Astrocyte of the cerebellum (primary cell): ENCODE measurements at regions not wholly inside any gene's neighbourhood (a gene's known extent, or its start where the extent isn't known, plus 50 kb on each side); places are given as distances from the start of the nearest gene placed in this dataset.
"Not testable (repeated sequence)": the region's sequence is repeated elsewhere in the genome, so short reads cannot be mapped to it uniquely, and the experiment has no call there.

Experiments
- DNase-seq: peaks from one replicate; pipeline ENCODE4 v3.0.0-alpha.2; 2011; ENCODE audit warnings: low read depth
- H3K4me3 ChIP-seq: 2 replicates; pipeline ENCODE4 v1.5.1; 2011; ENCODE audit warnings: mild to moderate bottlenecking, low read depth, low read length, moderate library complexity
- in situ Hi-C: cut with HindIII; loops from 2 replicates; pipeline ENCODE4 v1.10.0; 2017; ENCODE audit warnings: low sequenced_read_pairs
- TF ChIP-seq, protein P1 (sequence below): IDR thresholded peaks from 2 replicates; pipeline ENCODE4 v1.5.1; 2012; ENCODE audit warnings: low read length, low read depth, moderate library complexity, mild to moderate bottlenecking; ENCODE audit errors: missing control alignments

DNA sequence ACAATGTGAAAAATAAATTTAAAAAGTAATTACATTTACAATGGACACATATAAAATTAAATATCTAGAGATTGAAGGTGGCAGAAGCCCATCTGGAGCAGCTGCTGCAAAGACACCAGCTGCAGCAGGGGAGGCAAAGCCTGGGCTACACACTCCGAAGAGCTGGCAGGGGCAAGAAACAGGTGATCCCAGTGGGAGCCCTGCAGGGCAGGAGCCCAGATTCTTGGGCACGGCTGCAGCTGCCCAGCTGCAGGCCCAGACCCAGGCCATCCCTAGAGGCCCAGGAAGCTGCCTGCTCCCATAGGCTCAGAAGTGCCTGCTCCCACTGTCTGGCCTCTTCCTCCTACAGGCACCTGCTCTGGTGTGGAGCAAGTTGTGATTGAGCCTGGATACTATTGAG lies 1547.9 kb upstream of the SPRY2 start:
- TF ChIP-seq, protein P1, sequence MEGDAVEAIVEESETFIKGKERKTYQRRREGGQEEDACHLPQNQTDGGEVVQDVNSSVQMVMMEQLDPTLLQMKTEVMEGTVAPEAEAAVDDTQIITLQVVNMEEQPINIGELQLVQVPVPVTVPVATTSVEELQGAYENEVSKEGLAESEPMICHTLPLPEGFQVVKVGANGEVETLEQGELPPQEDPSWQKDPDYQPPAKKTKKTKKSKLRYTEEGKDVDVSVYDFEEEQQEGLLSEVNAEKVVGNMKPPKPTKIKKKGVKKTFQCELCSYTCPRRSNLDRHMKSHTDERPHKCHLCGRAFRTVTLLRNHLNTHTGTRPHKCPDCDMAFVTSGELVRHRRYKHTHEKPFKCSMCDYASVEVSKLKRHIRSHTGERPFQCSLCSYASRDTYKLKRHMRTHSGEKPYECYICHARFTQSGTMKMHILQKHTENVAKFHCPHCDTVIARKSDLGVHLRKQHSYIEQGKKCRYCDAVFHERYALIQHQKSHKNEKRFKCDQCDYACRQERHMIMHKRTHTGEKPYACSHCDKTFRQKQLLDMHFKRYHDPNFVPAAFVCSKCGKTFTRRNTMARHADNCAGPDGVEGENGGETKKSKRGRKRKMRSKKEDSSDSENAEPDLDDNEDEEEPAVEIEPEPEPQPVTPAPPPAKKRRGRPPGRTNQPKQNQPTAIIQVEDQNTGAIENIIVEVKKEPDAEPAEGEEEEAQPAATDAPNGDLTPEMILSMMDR = no peak
- in situ Hi-C loops = no loop called here
- no peak overlapping the region for H3K4me3 ChIP-seq
- DNase-seq = no peak

DNA sequence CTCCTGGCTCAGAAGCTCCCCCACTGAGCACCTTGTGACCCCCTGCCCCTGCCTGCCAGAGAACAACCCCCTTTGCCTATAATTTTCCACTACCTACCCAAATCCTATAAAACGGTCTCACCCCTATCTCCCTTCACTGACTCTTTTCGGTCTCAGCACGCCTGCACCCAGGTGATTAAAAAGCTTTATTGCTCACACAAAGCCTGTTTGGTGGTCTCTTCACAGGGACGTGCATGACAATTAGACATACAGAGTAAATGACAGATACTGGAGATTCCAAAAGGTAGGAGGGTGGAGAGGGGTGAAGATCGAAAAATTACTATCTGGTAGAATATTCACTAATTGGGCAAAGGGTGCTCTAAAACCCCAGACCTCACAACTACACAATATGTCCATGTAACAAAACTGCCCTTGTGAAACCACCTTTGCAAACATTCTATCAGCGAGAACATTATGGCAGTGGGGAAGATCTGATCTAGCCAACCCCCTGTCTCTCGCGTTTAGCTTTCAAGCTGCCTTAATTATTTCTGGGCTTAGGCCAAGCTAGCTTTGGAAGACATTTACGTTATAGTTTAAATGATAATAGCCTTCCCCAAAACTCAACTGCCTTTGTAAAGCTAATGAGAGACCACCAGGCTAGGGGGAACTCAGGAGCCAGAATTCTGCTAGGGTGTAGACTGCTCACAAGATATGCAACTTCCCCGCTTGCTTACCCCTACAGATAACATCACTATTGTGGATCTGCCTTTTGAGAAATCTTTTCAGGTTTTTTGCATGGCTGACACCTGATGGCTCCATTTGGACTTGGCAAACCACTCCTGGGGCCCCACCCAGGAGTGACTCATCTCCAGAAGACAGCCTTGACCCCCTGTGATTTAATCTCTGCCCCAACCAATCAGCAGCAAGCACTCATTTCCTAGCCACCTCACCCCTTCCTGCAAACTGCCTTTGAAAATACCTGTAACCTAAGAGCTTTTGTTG lies 1534.0 kb upstream of the SPRY2 start:
- no peak overlapping the region for H3K4me3 ChIP-seq
- in situ Hi-C loops = no loop called here
- DNase-seq = no peak
- TF ChIP-seq, protein P1 = no peak

DNA sequence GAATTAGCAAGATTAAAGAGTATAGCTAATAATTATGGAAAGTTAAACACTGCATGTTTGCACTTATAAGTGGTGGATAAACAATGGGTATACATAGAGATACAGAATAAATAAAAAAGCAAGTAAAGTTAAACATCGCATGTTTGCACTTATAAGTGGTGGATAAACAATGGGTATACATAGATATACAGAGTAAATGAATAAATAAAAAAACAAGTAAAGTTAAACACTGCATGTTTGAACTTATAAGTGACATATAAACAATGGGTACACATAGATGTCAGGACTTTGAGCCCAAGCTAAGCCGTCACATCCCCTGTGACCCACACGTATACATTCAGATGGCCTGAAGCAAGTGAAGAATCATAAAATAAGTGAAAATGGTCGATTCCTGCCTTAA lies 1533.3 kb upstream of the SPRY2 start:
- in situ Hi-C loops = no loop called here
- TF ChIP-seq, protein P1 = no peak
- DNase-seq = no peak

DNA sequence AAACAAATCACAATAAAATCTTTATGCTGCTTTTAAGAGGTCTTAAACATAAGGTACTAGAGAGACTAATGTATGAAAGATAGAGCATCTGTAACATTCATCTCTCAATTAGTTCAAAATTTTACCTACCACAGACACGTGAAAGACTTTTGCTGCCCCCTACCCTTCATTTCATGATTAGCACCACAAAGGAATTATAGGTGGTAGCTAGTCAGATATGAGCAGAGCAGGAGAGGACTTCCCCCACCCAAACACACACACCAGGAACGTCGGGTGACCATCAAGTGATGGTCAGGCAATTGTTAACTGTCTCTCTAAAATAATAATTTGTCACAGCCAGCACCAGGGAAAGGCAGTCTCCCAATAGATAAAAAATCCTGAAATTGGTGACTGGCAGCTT lies 1531.7 kb upstream of the SPRY2 start:
- H3K4me3 ChIP-seq = no peak overlapping the region
- peak; percentile 9 for DNase-seq
- in situ Hi-C loops = no loop called here

More for the DNA sequence above, 1533.3 kb upstream of the SPRY2 start:
- H3K4me3 ChIP-seq = no peak overlapping the region

DNA sequence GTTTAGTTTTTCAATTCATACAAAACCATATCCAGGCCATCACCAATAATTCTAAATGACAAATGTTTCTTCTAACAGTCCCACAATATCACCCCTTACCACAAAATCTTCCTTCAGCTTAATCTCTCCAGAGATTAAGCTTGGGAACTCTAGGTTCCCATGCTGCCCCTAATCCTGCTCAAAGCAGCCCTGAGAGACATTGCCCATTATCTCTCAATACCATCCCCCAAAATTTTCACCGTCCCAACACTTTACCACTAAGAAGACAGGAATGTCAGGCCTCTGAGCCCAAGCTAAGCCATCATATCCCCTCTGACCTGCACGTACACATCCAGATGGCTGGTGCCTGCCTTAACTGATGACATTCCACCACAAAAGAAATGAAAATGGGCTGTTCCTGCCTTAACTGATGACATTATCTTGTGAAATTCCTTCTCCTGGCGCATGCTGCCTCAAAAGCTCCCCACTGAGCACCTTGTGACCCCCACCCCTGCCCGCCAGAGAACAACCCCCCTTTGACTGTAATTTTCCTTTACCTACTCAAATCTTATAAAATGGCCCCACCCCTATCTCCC lies 1530.9 kb upstream of the SPRY2 start:
- in situ Hi-C loops, DNase-seq, H3K4me3 ChIP-seq: not testable (repeated sequence)

More for the DNA sequence above, 1531.7 kb upstream of the SPRY2 start:
- TF ChIP-seq, protein P1 = peak; percentile 49

DNA sequence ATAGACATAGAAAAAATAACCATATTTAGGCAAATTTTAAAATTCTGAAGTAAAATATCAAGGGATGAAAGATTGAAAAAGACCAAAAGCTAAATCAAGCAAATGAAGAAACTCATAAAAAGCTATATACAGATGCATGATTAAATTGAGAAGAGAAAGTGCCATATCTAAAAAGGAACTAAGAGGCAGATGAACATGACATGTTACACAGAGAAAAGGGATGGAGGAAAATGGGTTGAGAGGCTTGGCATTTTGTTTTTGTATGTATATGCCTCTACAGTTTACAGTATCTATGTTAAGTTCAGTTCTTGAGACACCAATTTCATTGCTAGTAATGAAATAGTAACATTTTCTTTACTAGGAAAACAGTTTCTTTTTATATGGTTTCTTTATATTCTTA lies 1507.4 kb upstream of the SPRY2 start:
- no peak for DNase-seq
- no peak overlapping the region for H3K4me3 ChIP-seq
- TF ChIP-seq, protein P1 = no peak
- in situ Hi-C loops = no loop called here

DNA sequence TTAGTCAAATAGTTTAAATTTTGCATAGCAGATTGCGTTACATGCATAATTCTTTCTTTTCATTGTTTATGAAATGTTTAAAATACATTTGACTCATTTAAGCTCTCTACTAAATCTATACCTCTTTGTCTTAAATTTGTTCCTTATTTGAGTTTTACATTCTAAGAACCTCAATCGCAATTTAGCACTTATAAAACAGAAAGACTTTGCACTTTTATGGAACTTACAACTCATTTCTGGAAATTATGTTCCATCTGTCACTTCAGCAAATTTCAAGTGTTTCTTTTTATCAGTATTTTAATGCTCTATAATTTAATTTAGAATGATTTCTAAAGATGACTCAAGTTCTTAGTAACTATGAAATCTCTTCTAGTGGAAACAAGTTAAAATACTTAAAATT lies 1505.8 kb upstream of the SPRY2 start:
- H3K4me3 ChIP-seq = no peak overlapping the region
- TF ChIP-seq, protein P1 = no peak
- in situ Hi-C loops = no loop called here
- DNase-seq = no peak
